H1 (cell line): ENCODE measurements at regions not wholly inside any gene's neighbourhood (a gene's known extent, or its start where the extent isn't known, plus 50 kb on each side); places are given as distances from the start of the nearest gene placed in this dataset.

Experiments used
- CTCF ChIA-PET: fragments of 300-600 bp; sonication (Branson Sonifier 250); formaldehyde crosslinking; loops from one replicate; lab custom pipeline; 2021; ENCODE audit not compliant: partially characterized antibody; lab: Charles Lee
- POLR2A ChIA-PET: fragments of 300-600 bp; sonication (Branson Sonifier 250); formaldehyde crosslinking; loops from one replicate; lab custom pipeline; 2021; ENCODE audit warnings: inconsistent platforms; ENCODE audit not compliant: partially characterized antibody; lab: Charles Lee
- DNase-seq, 2 experiments: peaks; one replicate each; pipeline versions ENCODE4 v3.0.0 to v3.0.0-alpha.2; 2010 to 2022; ENCODE audit warnings: low spot score in 2 of 2, low read depth in 1 of 2, mixed read lengths in 1 of 2
- FAIRE-seq: peaks from 2 replicates; lab custom pipeline; 2011; peaks lifted over from hg19 to GRCh38; lab: Jason Lieb, UNC
- H2AFZ ChIP-seq: 2 replicates; pipeline ENCODE4 v1.8.1; 2012; ENCODE audit warnings: low read length, inconsistent platforms
- H2AK5ac ChIP-seq: 2 replicates; pipeline ENCODE4 v1.6.1; 2013; ENCODE audit warnings: low read depth, low read length
- H2BK120ac ChIP-seq: replicated peaks from 2 replicates; pipeline ENCODE3; 2013; ENCODE audit warnings: low read depth, low read length, inconsistent platforms
- H2BK12ac ChIP-seq: 2 replicates; pipeline ENCODE4 v1.6.1; 2013; ENCODE audit warnings: low read depth, low read length
- H2BK15ac ChIP-seq: 2 replicates; pipeline ENCODE4 v1.6.1; 2013; ENCODE audit warnings: low read length
- H2BK20ac ChIP-seq: 2 replicates; pipeline ENCODE4 v1.6.1; 2013; ENCODE audit warnings: low read length
- H2BK5ac ChIP-seq: 2 replicates; pipeline ENCODE4 v1.6.1; 2013; ENCODE audit warnings: low read depth, low read length
- H3K14ac ChIP-seq: 2 replicates; pipeline ENCODE4 v1.6.1; 2013; ENCODE audit warnings: inconsistent platforms; ENCODE audit not compliant: insufficient read length
- H3K18ac ChIP-seq: 2 replicates; pipeline ENCODE4 v1.6.1; 2013; ENCODE audit warnings: low read length; ENCODE audit errors: extremely low read depth
- H3K23ac ChIP-seq: 2 replicates; pipeline ENCODE4 v1.6.1; 2013; ENCODE audit warnings: inconsistent platforms; ENCODE audit not compliant: insufficient read length
- H3K23me2 ChIP-seq: 2 replicates; pipeline ENCODE4 v1.6.1; 2013; ENCODE audit warnings: low read depth, low read length
- H3K27ac ChIP-seq: 2 replicates; pipeline ENCODE4 v1.6.1; 2011; ENCODE audit warnings: low read depth, low read length, inconsistent platforms
- H3K27me3 ChIP-seq, 4 experiments: replicated peaks in 1 of 4; 1 replicate in 1 of 4; 2 replicates in 3 of 4; pipeline versions ENCODE4 v1.6.1 to v1.8.1; 2011 to 2013; ENCODE audit warnings: low read length in 3 of 4, mild to moderate bottlenecking in 3 of 4, inconsistent platforms in 2 of 4, mixed read lengths in 2 of 4, moderate library complexity in 1 of 4; ENCODE audit not compliant: control insufficient read depth in 3 of 4, insufficient read depth in 3 of 4; ENCODE audit errors: extremely low read depth in 1 of 4
- H3K36me3 ChIP-seq, 4 experiments: 2 replicates each; pipeline versions ENCODE4 v1.6.1 to v1.8.1; 2011 to 2013; ENCODE audit warnings: mild to moderate bottlenecking in 4 of 4, low read length in 3 of 4, moderate library complexity in 2 of 4, control low read depth in 1 of 4, inconsistent platforms in 1 of 4; ENCODE audit not compliant: insufficient read depth in 4 of 4, control insufficient read depth in 2 of 4
- H3K4ac ChIP-seq: replicated peaks from 2 replicates; pipeline ENCODE3; 2013; ENCODE audit warnings: low read length, low read depth, mixed read lengths, inconsistent platforms; ENCODE audit not compliant: insufficient read length
- H3K4me1 ChIP-seq, 4 experiments: replicated peaks in 1 of 4; 1 replicate in 1 of 4; 2 replicates in 3 of 4; pipeline versions ENCODE4 v1.6.1 to v1.8.1; 2011 to 2013; ENCODE audit warnings: low read length in 3 of 4, inconsistent platforms in 2 of 4, mixed read lengths in 1 of 4; ENCODE audit not compliant: insufficient read depth in 4 of 4, control insufficient read depth in 3 of 4
- H3K4me2 ChIP-seq, 2 experiments: 2 replicates each; pipeline versions ENCODE4 v1.6.1 to v1.8.1; 2011 to 2013; ENCODE audit warnings: low read depth in 2 of 2, low read length in 2 of 2, control low read depth in 1 of 2, inconsistent platforms in 1 of 2, mild to moderate bottlenecking in 1 of 2; ENCODE audit not compliant: insufficient read depth in 1 of 2
- H3K4me3 ChIP-seq, 4 experiments: fragments of 200-600, 300-600 bp in 1 of 4; sonication (generic), shearing (Covaris generic), sonication (Bioruptor Twin) in 1 of 4; 2 replicates each; pipeline versions ENCODE4 v1.5.1 to v1.8.1; 2011 to 2016; ENCODE audit warnings: low read length in 4 of 4, low read depth in 3 of 4, control low read depth in 2 of 4, inconsistent platforms in 2 of 4, mild to moderate bottlenecking in 2 of 4, mixed read lengths in 1 of 4, moderate library complexity in 1 of 4; ENCODE audit not compliant: insufficient read depth in 2 of 4; ENCODE audit errors: extremely low read depth in 1 of 4
- H3K56ac ChIP-seq: replicated peaks from 2 replicates; pipeline ENCODE3; 2013; ENCODE audit warnings: low read depth, mild to moderate bottlenecking, mixed read lengths, low read length, inconsistent platforms; ENCODE audit not compliant: insufficient read length
- H3K79me1 ChIP-seq: 2 replicates; pipeline ENCODE4 v1.6.1; 2013; ENCODE audit warnings: low read depth, low read length, control low read depth
- H3K79me2 ChIP-seq, 2 experiments: 2 replicates each; pipeline versions ENCODE4 v1.6.1 to v1.8.1; 2012 to 2013; ENCODE audit warnings: low read length in 2 of 2, mild to moderate bottlenecking in 2 of 2, inconsistent platforms in 1 of 2; ENCODE audit not compliant: insufficient read depth in 2 of 2, control insufficient read depth in 1 of 2
- H3K9ac ChIP-seq, 4 experiments: replicated peaks in 1 of 4; 1 replicate in 1 of 4; 2 replicates in 3 of 4; pipeline versions ENCODE4 v1.6.1 to v1.8.1; 2011 to 2013; ENCODE audit warnings: low read depth in 3 of 4, low read length in 3 of 4, control low read depth in 2 of 4, mild to moderate bottlenecking in 2 of 4, moderate library complexity in 2 of 4, inconsistent platforms in 1 of 4; ENCODE audit errors: extremely low read depth in 1 of 4
- H3K9me3 ChIP-seq, 2 experiments: 2 replicates each; pipeline versions ENCODE4 v1.6.1 to v1.8.1; 2012 to 2013; ENCODE audit warnings: mild to moderate bottlenecking in 2 of 2, moderate library complexity in 2 of 2, control low read depth in 1 of 2, inconsistent platforms in 1 of 2, low read depth in 1 of 2, low read length in 1 of 2, mixed read lengths in 1 of 2; ENCODE audit not compliant: insufficient read depth in 2 of 2
- H4K20me1 ChIP-seq, 2 experiments: replicated peaks in 1 of 2; 2 replicates each; pipeline versions ENCODE3 to v1.8.1; 2011 to 2013; ENCODE audit warnings: inconsistent platforms in 2 of 2, low read length in 2 of 2, mild to moderate bottlenecking in 1 of 2; ENCODE audit not compliant: insufficient read depth in 2 of 2, control insufficient read depth in 1 of 2
- H4K5ac ChIP-seq: 2 replicates; pipeline ENCODE4 v1.6.1; 2013; ENCODE audit warnings: low read length, low read depth, mixed read lengths, inconsistent platforms; ENCODE audit not compliant: insufficient read length
- H4K8ac ChIP-seq: 2 replicates; pipeline ENCODE4 v1.8.0; 2013; ENCODE audit warnings: mild to moderate bottlenecking, moderate library complexity, low read length, inconsistent platforms; ENCODE audit not compliant: insufficient read depth; ENCODE audit errors: extremely low read depth
- H4K91ac ChIP-seq: replicated peaks from 2 replicates; pipeline ENCODE3; 2013; ENCODE audit warnings: low read length, mixed read lengths, inconsistent platforms; ENCODE audit not compliant: insufficient read length
- HDAC6 ChIP-seq: IDR thresholded peaks from one replicate; pipeline ENCODE4 v1.7.1; 2012; ENCODE audit warnings: low read depth, mild to moderate bottlenecking, inconsistent platforms, low read length, moderate library complexity
- KDM1A ChIP-seq: fragments of 200-600, 300-600 bp; sonication (generic); IDR thresholded peaks from 2 replicates; pipeline ENCODE4 v1.7.1; 2016; ENCODE audit warnings: mild to moderate bottlenecking, low read length, borderline replicate concordance
- WGBS, 2 experiments: shearing (Covaris generic) in 1 of 2; methylation state at CpG; one replicate each; pipeline versions ENCODE4 v1.1.6 to v1.1.7; 2013 to 2015; ENCODE audit warnings: low lambda C conversion rate in 2 of 2, mixed read lengths in 2 of 2, inconsistent platforms in 1 of 2, low coverage in 1 of 2, missing lambda C conversion rate in 1 of 2; ENCODE audit not compliant: insufficient replicate concordance in 2 of 2, insufficient coverage in 1 of 2, insufficient read length in 1 of 2; ENCODE audit errors: extremely low coverage in 1 of 2, missing lambda C conversion rate in 1 of 2; 5-methylcytosine and 5-hydroxymethylcytosine counted together

GRCh38 chr20:7248281-7249201 is 481.1 kb downstream of the BMP2 start:
- Histone ChIP-seq H2AK5ac (no peak overlapping the region), H3K23ac (no peak overlapping the region), H3K56ac (no peak overlapping the region), H3K79me1 (no peaks in the 10 kb centered on the region), H2BK5ac (no peak overlapping the region; the same call in 1 of the 2 replicates), H3K4me2 (no peak overlapping the region), H3K4me3 (no peak overlapping the region), H2BK15ac (no peak overlapping the region), H3K4ac (no peak overlapping the region), H3K9ac (no peak overlapping the region), H2BK12ac (no peak overlapping the region), H4K5ac (no peak overlapping the region), H3K27ac (no peak overlapping the region), H3K23me2 (no peaks in the 10 kb centered on the region), H4K20me1 (no peaks in the 10 kb centered on the region), H3K14ac (no peak overlapping the region), H4K91ac (peak overlapping the region; percentile 26), H3K27me3 (no peaks in the 10 kb centered on the region), H2BK20ac (no peak overlapping the region), H4K8ac (no peak overlapping the region), H3K18ac (no peak overlapping the region), H3K9me3 (no peaks in the 10 kb centered on the region), H3K4me1 (no peaks in the 10 kb centered on the region), H3K36me3 (no peaks in the 10 kb centered on the region), H2BK120ac (no peak overlapping the region), H2AFZ (no peak overlapping the region), H3K79me2 (no peaks in the 10 kb centered on the region)
- POLR2A ChIA-PET: no interaction called here
- DNase-seq: no peak
- WGBS, 2 experiments: 87% methylated on average over 7 of the region's 7 CpGs; no CpG with 5 or more reads in 1 of the 2 experiments
- no peak for TF ChIP-seq HDAC6
- no peak for TF ChIP-seq KDM1A
- FAIRE-seq: no peak
- CTCF ChIA-PET: interaction anchor here (0.5 to 2.3 kb wide), 4 partner anchors 17 to 122 kb away, joined by 3 to 8 read pairs (median 4); no protein-coding TSS in a partner anchor
